ENCODE measurements at regions not wholly inside any gene's neighbourhood (a gene's known extent, or its start where the extent isn't known, plus 50 kb on each side); places are given as distances from the start of the nearest gene placed in this dataset.

DNA sequence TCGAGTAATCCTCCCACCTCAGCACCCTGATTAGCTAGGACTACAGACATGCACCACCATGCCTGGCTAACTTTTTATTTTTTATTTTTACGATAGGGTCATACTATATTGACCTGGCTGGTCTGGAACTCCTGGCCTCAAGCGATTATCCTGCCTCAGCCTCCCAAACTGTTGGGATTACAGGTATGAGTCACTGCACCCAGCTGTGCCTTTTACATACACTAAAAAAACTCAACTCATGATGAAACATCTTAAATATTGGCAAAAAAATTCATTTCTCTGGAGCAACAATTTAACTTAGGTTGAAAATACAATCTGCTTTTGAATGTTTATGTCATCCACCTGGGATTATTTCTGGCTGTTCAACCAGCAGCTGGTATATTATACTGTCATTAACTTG, 598.3 kb upstream of the ZP4 start:
- H3K27ac Mint-ChIP-seq: no peak overlapping the region

DNA sequence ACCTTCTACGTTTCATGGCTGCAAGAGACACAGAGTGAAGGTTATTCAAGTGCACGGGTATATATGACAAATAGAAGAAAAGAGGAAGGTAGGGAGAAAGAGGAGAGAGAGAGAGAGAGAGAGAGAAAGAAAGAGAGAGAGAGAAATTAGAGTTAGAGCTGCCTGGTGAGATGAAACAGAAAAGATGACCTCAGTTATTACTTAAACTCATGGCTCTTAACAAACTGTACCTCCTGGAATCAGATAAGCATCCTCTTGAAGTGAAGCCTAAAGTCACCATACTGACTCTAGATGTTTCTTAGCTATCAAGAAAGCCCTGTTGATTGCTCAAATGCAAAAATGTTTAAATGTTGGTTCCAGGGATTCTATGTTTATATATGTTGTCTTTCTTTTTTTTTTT, 597.7 kb upstream of the ZP4 start:
- H3K4me3 Mint-ChIP-seq: no peak overlapping the region
- DNase-seq (ENCODE audit: low spot score in 2 of 2, unreplicated experiment in 2 of 2): no peak
- no peaks in the 10 kb centered on the region for H3K9me3 Mint-ChIP-seq
- H3K27ac Mint-ChIP-seq: no peak overlapping the region
- H3K27me3 Mint-ChIP-seq (ENCODE audit: low read depth): no peaks in the 10 kb centered on the region
- TF ChIP-seq, protein P1, sequence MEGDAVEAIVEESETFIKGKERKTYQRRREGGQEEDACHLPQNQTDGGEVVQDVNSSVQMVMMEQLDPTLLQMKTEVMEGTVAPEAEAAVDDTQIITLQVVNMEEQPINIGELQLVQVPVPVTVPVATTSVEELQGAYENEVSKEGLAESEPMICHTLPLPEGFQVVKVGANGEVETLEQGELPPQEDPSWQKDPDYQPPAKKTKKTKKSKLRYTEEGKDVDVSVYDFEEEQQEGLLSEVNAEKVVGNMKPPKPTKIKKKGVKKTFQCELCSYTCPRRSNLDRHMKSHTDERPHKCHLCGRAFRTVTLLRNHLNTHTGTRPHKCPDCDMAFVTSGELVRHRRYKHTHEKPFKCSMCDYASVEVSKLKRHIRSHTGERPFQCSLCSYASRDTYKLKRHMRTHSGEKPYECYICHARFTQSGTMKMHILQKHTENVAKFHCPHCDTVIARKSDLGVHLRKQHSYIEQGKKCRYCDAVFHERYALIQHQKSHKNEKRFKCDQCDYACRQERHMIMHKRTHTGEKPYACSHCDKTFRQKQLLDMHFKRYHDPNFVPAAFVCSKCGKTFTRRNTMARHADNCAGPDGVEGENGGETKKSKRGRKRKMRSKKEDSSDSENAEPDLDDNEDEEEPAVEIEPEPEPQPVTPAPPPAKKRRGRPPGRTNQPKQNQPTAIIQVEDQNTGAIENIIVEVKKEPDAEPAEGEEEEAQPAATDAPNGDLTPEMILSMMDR (IDR thresholded peaks at IDR 0.05; ENCODE audit: unreplicated experiment): no peak
- H3K4me1 Mint-ChIP-seq: peaks cover 35% of the 10 kb centered on the region
- no peaks in the 10 kb centered on the region for H3K36me3 Mint-ChIP-seq

More for the DNA sequence above, 598.3 kb upstream of the ZP4 start:
- TF ChIP-seq, protein P1 (IDR thresholded peaks at IDR 0.05; ENCODE audit: unreplicated experiment): no peak
- Mint-ChIP-seq H3K36me3 (no peaks in the 10 kb centered on the region), H3K4me1 (peaks cover 30% of the 10 kb centered on the region), H3K4me3 (no peak overlapping the region), H3K27me3 (ENCODE audit: low read depth) (no peaks in the 10 kb centered on the region), H3K9me3 (no peaks in the 10 kb centered on the region)
- no peak for DNase-seq (ENCODE audit: low spot score in 2 of 2, unreplicated experiment in 2 of 2)

- H3K36me3 Mint-ChIP-seq: no peaks in the 10 kb centered on the region
- H3K27me3 Mint-ChIP-seq (ENCODE audit: low read depth): no peaks in the 10 kb centered on the region
- no peak overlapping the region for H3K27ac Mint-ChIP-seq
- H3K4me3 Mint-ChIP-seq: no peak overlapping the region
- peaks cover 37% of the 10 kb centered on the region for H3K4me1 Mint-ChIP-seq
- H3K9me3 Mint-ChIP-seq: no peaks in the 10 kb centered on the region
- no peak for DNase-seq (ENCODE audit: low spot score in 2 of 2, unreplicated experiment in 2 of 2)
- TF ChIP-seq, protein P1 (IDR thresholded peaks at IDR 0.05; ENCODE audit: unreplicated experiment): no peak
Observed at GRCh38 chr1:238487931-238488330, 597.2 kb upstream of the ZP4 start.

- Mint-ChIP-seq H3K4me1 (peaks cover 37% of the 10 kb centered on the region), H3K27me3 (ENCODE audit: low read depth) (no peaks in the 10 kb centered on the region), H3K27ac (peak overlapping the region; percentile 94), H3K9me3 (no peaks in the 10 kb centered on the region), H3K36me3 (no peaks in the 10 kb centered on the region), H3K4me3 (peak overlapping the region; percentile 77)
- TF ChIP-seq, protein P1 (IDR thresholded peaks at IDR 0.05; ENCODE audit: unreplicated experiment): no peak
- no peak for DNase-seq (ENCODE audit: low spot score in 2 of 2, unreplicated experiment in 2 of 2)
Observed at GRCh38 chr1:238485912-238486209, 595.1 kb upstream of the ZP4 start.

DNA sequence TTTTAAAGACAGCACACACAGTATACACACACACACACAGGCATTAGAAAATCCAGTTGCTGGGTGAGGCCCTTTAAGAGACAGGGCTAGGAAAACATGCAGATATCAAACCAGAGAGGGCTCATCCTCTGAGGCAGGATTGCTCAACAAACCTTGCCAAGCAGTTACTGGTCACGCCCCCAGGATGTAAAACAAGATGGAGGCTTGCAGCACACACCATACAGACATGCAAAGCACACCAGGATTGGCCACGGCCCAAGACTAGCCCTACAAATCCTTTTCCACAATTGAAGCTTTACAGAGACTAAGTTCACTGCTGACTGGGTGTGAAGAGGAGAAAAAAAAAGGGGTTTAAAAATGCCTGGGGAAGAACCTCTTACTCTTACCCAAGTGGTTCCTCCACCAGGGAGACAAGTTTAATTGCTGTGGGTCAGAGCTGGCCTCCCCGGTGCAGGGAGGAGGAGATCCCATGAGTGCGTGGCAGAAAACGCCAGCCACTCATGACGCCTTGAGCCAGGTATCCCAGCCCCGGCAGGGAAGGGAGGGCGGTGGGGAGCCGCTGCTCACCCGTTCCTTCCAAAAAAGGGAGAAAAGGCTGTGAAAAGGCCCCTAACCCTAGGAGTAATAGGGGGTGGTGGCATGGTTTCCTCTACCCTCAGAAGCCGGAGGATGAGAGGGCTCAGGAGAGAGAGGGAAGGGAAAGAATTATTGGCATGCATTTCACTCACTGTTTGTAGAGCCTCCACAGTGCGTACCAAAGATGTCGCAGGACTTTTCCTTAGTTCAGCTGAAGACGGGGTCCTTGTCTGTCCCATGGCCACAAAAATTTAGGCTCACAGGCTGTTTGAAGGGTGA, 594.6 kb upstream of the ZP4 start:
- TF ChIP-seq, protein P1 (IDR thresholded peaks at IDR 0.05; ENCODE audit: unreplicated experiment): no peak
- no peaks in the 10 kb centered on the region for H3K36me3 Mint-ChIP-seq
- no peaks in the 10 kb centered on the region for H3K27me3 Mint-ChIP-seq (ENCODE audit: low read depth)
- DNase-seq (ENCODE audit: low spot score in 2 of 2, unreplicated experiment in 2 of 2): peak in 1 of 2 experiments; percentile 43
- H3K4me1 Mint-ChIP-seq: peaks cover 36% of the 10 kb centered on the region
- H3K4me3 Mint-ChIP-seq: peak overlapping the region; percentile 77
- H3K27ac Mint-ChIP-seq: peak overlapping the region; percentile 94
- H3K9me3 Mint-ChIP-seq: no peaks in the 10 kb centered on the region

All from mesothelial cell of epicardium (in vitro differentiated cells).